ENCODE measurements at regions not wholly inside any gene's neighbourhood (a gene's known extent, or its start where the extent isn't known, plus 50 kb on each side); places are given as distances from the start of the nearest gene placed in this dataset.

DNA sequence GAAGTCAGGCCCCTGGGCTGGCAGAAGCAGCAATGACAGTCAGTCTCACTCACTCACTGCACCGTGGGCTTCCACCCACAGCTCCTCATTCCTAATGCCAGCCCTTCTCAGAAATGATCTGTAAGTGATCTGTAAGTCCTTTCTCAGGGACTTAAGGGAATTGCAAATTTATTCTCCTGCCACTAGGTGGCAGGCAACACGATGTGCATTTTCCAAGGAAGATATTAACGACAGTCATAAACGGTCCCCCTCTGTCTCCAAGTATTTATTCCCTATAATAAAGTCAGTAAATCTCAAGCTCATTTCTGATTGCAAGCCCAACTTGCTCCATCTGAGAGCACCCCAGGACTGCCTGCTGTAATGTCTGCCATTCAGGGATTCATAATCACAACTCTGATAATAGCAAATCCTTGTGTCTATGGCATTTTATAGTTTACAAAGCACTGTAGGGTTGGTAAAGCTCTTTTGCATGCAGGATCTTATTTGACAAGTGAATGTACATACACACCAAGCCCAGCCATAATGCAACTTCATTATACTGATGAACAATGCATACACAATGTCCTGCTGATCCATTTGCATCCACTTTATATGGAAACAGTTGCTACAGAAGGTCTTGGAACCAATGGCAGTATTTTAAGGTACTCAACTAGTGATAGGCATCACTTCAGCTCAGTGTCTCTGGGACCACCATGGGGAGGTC, 380.5 kb upstream of the CAMK1G start:
- ChIA-PET POLR2A (interaction anchor here (0.6 kb wide), 1 partner anchor 149 kb away, joined by 4 read pairs; no protein-coding TSS in a partner anchor), CTCF (interaction anchor here (0.5 to 1.2 kb wide), 7 partner anchors 15 to 1009 kb away, joined by 3 to 4 read pairs (median 3); no protein-coding TSS in a partner anchor)
- DNase-seq (ENCODE audit: extremely low spot score), result peak; percentile 62
- TF ChIP-seq ARNT (IDR thresholded peaks at IDR 0.05) (no peak), ZNF384 (IDR thresholded peaks at IDR 0.05) (no peak), LEF1 (IDR thresholded peaks at IDR 0.05; ENCODE audit: borderline replicate concordance) (no peak), BHLHE40 (IDR thresholded peaks at IDR 0.05; ENCODE audit: borderline replicate concordance) (no peak)

DNA sequence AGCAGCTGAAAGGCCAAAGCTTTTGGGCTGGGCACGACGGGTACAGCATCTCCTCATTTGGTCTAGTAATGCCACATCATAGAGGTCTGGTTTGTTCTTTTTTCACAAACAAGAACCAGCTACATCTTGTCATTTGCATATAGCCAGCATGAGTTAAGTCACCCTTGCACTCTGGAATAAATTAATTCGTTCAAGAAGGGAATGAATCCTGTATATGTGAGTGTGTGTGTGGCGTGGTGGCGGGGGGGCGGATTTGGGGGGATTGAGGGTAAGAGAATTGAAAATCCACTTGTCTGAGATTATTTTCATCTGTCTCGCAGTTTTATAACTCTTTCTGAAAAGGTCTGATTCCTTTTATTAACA, 380.0 kb upstream of the CAMK1G start:
- POLR2A ChIA-PET, result interaction anchor here (0.6 kb wide), 1 partner anchor 149 kb away, joined by 4 read pairs; no protein-coding TSS in a partner anchor
- CTCF ChIA-PET, result interaction anchor here (0.6 to 1.2 kb wide), 5 partner anchors 14 to 368 kb away, joined by 3 to 4 read pairs (median 3); no protein-coding TSS in a partner anchor
- DNase-seq (ENCODE audit: extremely low spot score), result no peak
- no peak for TF ChIP-seq TARDBP (IDR thresholded peaks at IDR 0.05)
- TF ChIP-seq LEF1 (IDR thresholded peaks at IDR 0.05; ENCODE audit: borderline replicate concordance), result no peak
- no peak for TF ChIP-seq L3MBTL2 (conservative IDR thresholded peaks at IDR 0.05)
- TF ChIP-seq, protein P1, sequence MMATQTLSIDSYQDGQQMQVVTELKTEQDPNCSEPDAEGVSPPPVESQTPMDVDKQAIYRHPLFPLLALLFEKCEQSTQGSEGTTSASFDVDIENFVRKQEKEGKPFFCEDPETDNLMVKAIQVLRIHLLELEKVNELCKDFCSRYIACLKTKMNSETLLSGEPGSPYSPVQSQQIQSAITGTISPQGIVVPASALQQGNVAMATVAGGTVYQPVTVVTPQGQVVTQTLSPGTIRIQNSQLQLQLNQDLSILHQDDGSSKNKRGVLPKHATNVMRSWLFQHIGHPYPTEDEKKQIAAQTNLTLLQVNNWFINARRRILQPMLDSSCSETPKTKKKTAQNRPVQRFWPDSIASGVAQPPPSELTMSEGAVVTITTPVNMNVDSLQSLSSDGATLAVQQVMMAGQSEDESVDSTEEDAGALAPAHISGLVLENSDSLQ (IDR thresholded peaks at IDR 0.05), result no peak
- no peak for TF ChIP-seq NFRKB (IDR thresholded peaks at IDR 0.05)

DNA sequence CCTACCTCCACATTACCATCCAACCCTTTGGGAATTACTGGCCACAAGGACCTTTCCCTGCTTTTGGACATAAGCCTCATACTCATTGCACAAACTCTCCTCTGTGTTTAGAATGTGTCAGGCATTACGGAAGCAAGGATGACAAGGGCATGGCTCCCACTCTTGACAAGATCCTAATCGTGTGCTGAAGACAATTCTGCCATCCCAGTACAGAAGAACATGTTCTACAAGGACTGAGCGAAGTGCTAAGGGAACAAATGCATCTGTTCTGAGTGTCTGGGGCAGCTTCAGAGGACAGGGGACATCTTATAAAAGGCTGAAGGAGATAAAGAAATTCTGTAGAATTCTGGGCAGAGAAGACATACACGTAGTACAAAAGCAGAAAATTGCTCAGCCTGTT, 378.5 kb upstream of the CAMK1G start:
- DNase-seq (ENCODE audit: extremely low spot score), result no peak
- TF ChIP-seq, protein P1 (IDR thresholded peaks at IDR 0.05), result no peak
- TF ChIP-seq LEF1 (IDR thresholded peaks at IDR 0.05; ENCODE audit: borderline replicate concordance) (no peak), SUZ12 (IDR thresholded peaks at IDR 0.05) (no peak), NFRKB (IDR thresholded peaks at IDR 0.05) (no peak), FOXM1 (IDR thresholded peaks at IDR 0.05; ENCODE audit: borderline replicate concordance) (no peak), SP1 (IDR thresholded peaks at IDR 0.05) (no peak), ELF4 (IDR thresholded peaks at IDR 0.05) (no peak), BHLHE40 (IDR thresholded peaks at IDR 0.05; ENCODE audit: borderline replicate concordance) (no peak), HDGF (IDR thresholded peaks at IDR 0.05; ENCODE audit: borderline replicate concordance) (no peak), ARNT (IDR thresholded peaks at IDR 0.05) (no peak), ZNF384 (IDR thresholded peaks at IDR 0.05) (no peak), CTBP1 (IDR thresholded peaks at IDR 0.05; ENCODE audit: borderline replicate concordance) (no peak), TARDBP (IDR thresholded peaks at IDR 0.05) (no peak)
- ChIA-PET POLR2A (no interaction called here), CTCF (no interaction called here)

DNA sequence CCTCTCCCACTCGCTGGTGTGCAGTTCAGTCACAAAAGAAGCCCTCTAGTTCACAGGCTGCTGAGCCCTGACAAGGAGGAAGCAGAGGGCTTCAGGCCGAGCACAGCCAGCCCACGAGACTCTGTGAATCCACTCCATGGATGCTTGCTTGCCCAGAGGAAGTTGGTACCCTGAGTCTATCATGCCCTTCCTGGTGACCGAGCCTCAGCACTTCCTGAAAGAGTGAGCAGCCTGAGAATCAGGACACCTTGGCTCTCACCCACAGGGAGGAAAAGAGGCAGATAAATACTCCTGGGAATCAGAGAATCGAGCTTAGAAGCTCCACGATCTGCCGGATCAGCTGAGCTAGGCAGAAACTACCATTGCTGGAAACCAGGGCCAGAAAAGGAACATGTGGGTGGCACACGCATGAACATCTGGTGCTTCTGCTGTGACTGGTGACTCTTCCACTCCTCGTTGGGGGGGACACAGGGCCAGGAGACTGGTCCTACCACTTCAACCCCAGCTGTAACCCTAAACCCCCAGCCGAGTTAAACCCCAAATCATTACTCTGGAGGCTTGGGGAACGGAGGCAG, 376.3 kb upstream of the CAMK1G start:
- no peak for TF ChIP-seq TARDBP (IDR thresholded peaks at IDR 0.05)
- TF ChIP-seq BHLHE40 (IDR thresholded peaks at IDR 0.05; ENCODE audit: borderline replicate concordance), result no peak
- no peak for TF ChIP-seq ELF4 (IDR thresholded peaks at IDR 0.05)
- TF ChIP-seq FOXK2 (IDR thresholded peaks at IDR 0.05), result no peak
- no peak for TF ChIP-seq SP1 (IDR thresholded peaks at IDR 0.05)
- no peak for TF ChIP-seq FOXA1 (IDR thresholded peaks at IDR 0.05)
- no peak for TF ChIP-seq ZNF384 (IDR thresholded peaks at IDR 0.05)
- TF ChIP-seq FOXM1 (IDR thresholded peaks at IDR 0.05; ENCODE audit: borderline replicate concordance), result no peak
- TF ChIP-seq LEF1 (IDR thresholded peaks at IDR 0.05; ENCODE audit: borderline replicate concordance), result no peak
- no peak for DNase-seq (ENCODE audit: extremely low spot score)
- CTCF ChIA-PET, result interaction anchor here (0.8 to 1.4 kb wide), 9 partner anchors 16 to 1185 kb away, joined by 3 to 14 read pairs (median 4); no protein-coding TSS in a partner anchor
- POLR2A ChIA-PET, result no interaction called here

DNA sequence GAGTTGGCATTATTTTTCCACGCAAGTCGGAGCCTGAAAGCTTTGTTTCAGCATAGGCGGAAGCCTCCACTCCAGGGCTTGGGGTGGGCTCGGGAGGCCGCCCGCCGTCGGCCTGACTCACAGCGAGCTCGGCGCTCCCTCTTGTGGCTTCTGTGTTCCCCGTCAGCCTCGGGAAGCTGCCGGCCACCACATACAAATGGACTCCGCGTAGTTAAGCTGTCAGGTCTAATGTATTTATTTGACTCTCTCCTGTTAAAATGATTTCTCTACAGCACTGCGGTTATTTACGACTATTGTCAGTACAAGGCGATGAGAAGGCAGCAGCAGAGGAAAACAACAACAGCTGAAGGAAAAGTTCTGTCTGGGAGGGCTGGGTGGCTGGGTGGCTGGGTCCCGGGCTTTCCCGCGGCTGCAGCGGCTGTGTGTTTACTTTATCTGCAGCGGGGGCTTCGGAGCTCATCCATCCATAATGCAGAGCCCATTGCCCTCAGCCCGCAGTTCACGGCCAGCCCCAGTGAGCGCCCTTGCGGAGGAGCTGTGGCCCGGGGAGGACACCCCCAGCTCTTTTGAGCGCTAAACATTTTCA, 375.7 kb upstream of the CAMK1G start:
- DNase-seq (ENCODE audit: extremely low spot score), result peak; percentile 79

DNA sequence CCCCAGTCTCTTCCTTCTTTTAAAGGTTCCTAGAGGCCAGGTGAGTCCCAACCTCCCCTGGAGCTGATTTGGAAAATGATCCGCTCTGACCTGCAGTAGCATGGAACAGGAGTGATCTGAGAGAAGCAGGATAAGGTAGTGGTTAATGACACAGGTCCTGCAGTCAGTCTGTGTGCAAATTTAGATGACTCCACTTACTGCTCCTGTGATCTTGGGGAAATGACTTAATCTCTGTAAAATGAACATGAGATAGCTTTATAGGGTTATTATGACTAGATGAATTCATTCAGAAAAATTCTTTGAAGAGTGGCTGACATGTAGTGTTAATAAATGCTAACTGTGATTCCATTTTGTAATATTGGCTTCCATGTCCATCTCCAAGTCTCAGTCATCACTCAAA, 374.9 kb upstream of the CAMK1G start:
- POLR2A ChIA-PET, result no interaction called here
- DNase-seq (ENCODE audit: extremely low spot score), result no peak
- CTCF ChIA-PET, result interaction anchor here (0.9 to 1.4 kb wide), 5 partner anchors 19 to 964 kb away, joined by 3 to 14 read pairs (median 3); no protein-coding TSS in a partner anchor
- TF ChIP-seq TARDBP (IDR thresholded peaks at IDR 0.05), result no peak

More for the DNA sequence above, 375.7 kb upstream of the CAMK1G start:
- CTCF ChIA-PET, result interaction anchor here (0.8 to 1.4 kb wide), 11 partner anchors 16 to 1185 kb away, joined by 3 to 14 read pairs (median 3); no protein-coding TSS in a partner anchor
- POLR2A ChIA-PET, result no interaction called here
- TF ChIP-seq SUZ12 (IDR thresholded peaks at IDR 0.05), result no peak
- TF ChIP-seq BHLHE40 (IDR thresholded peaks at IDR 0.05; ENCODE audit: borderline replicate concordance), result no peak
- no peak for TF ChIP-seq CTBP1 (IDR thresholded peaks at IDR 0.05; ENCODE audit: borderline replicate concordance)
- TF ChIP-seq L3MBTL2 (conservative IDR thresholded peaks at IDR 0.05), result no peak
- TF ChIP-seq, protein P1 (IDR thresholded peaks at IDR 0.05), result peak; percentile 79
